ENCODE measurements at regions not wholly inside any gene's neighbourhood (a gene's known extent, or its start where the extent isn't known, plus 50 kb on each side); places are given as distances from the start of the nearest gene placed in this dataset.

GRCh38 chr14:31990183-31990857, 86.8 kb upstream of the ARHGAP5 start:
- TF ChIP-seq, protein P1, sequence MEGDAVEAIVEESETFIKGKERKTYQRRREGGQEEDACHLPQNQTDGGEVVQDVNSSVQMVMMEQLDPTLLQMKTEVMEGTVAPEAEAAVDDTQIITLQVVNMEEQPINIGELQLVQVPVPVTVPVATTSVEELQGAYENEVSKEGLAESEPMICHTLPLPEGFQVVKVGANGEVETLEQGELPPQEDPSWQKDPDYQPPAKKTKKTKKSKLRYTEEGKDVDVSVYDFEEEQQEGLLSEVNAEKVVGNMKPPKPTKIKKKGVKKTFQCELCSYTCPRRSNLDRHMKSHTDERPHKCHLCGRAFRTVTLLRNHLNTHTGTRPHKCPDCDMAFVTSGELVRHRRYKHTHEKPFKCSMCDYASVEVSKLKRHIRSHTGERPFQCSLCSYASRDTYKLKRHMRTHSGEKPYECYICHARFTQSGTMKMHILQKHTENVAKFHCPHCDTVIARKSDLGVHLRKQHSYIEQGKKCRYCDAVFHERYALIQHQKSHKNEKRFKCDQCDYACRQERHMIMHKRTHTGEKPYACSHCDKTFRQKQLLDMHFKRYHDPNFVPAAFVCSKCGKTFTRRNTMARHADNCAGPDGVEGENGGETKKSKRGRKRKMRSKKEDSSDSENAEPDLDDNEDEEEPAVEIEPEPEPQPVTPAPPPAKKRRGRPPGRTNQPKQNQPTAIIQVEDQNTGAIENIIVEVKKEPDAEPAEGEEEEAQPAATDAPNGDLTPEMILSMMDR (IDR thresholded peaks at IDR 0.05), result no peak
- no peak for TF ChIP-seq POLR2A (IDR thresholded peaks at IDR 0.05)

Data from heart left ventricle (tissue), 13 donors.